GM12873 (cell line): ENCODE measurements at regions not wholly inside any gene's neighbourhood (a gene's known extent, or its start where the extent isn't known, plus 50 kb on each side); places are given as distances from the start of the nearest gene placed in this dataset.

Experiments
- CTCF ChIP-seq: IDR thresholded peaks from 2 replicates; pipeline ENCODE4 v1.5.1; 2012; ENCODE audit warnings: low read depth, mild to moderate bottlenecking, moderate library complexity, low read length, control low read depth; ENCODE audit not compliant: insufficient read depth; ENCODE audit errors: missing control alignments

DNA sequence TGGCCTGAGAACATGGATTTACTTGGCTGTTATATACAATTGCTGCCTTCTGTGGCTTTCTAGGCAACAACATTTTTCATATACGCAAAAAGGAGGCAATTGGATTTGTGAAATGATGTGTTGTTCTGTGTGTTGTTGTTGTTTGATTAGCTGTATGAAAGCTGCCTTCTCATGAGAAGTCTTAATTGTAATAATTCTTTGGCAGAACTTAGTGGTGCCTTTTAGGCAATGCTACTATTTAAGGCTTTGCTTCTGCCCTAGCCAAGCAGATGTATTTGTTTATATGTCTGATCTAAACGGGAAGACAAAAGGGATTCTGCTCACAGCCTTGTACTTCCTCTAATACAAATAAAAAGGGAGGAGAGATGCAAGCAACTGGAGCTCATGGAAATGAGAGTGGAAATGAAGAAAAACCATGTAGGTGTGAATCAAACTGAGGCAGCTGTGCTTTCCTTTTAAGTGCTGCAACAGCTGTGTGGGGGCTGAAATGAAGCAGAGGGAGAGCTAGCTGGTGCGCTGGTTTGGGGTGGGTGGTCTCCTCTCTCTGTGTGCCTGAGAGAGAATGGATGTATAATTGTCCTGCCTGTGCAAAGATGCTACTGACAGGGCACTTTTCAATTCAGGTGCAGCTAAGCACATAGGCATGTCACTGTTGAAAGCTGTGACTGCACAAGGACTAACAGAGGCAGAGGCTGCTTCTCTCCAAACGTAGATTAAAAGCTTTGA lies 386.9 kb upstream of the MAN1A1 start:
- no peak for TF ChIP-seq CTCF

DNA sequence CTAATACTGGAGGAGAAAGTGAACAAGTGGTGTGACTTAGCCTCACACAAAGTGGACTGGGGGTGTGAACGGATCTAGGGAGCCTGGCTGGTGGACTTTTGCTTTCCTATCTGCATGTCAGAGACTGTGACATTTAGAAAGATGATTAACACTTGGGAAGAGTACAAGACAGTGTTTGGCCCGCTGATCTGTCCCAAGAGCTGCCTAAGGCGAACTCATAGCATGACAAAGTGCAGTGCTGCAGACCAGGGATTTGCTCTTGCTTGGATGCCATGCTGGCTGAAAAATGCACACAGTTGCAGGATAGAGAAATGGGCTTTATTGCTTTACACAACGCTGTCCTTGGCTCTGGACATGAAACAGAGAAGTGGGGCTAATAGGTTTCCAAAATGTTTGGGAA lies 386.0 kb upstream of the MAN1A1 start:
- no peak for TF ChIP-seq CTCF

DNA sequence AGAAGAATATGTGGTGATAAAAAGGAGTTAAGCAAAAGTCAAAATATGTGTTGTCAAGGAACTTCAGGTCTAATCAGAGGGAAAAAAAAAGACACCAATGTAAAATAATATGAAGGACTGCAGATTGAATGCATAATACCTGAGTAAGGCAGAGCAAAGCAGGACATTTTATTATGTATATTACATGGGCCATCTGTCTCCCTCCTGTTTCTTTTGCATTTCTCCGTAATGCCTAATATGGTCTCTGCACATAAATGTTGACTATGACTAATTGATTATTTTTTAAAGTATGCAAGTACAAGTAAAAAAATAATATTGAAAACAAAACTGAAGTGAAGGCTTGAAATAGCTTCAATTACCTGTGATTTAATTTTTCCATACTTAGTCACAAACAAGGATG lies 384.7 kb upstream of the MAN1A1 start:
- TF ChIP-seq CTCF = no peak

- TF ChIP-seq CTCF = no peak
Observed at GRCh38 chr6:119728935-119729334, 379.4 kb upstream of the MAN1A1 start.

DNA sequence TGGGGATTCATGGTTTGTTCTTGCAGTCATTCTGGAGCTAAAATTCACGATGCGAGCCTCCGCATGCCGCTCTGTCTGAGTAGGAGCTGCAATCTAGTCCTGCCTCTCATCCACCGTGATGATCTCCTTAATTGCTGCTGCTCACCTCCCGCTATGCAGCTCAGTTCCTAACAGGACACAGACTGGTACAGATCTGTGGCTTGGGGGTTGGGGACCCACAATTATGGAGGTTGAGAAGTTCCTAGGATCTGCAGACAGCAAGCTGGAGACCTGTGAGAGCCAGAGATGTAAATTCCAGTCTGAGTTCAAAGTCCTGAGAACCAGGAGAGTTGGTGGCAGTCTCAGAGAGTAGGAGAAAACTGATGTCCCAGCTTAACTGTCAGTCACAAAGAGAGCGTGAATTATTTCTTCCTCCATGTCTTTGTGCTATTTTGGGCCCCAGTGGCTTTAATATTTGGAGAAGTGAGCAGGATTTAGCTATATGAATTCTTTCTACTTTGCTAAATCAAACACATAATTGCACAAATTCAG lies 378.7 kb upstream of the MAN1A1 start:
- TF ChIP-seq CTCF = no peak

GRCh38 chr6:119727504-119728219 lies 378.1 kb upstream of the MAN1A1 start:
- TF ChIP-seq CTCF = no peak

GRCh38 chr6:119726086-119726485 lies 376.5 kb upstream of the MAN1A1 start:
- TF ChIP-seq CTCF = no peak
